ENCODE measurements at regions not wholly inside any gene's neighbourhood (a gene's known extent, or its start where the extent isn't known, plus 50 kb on each side); places are given as distances from the start of the nearest gene placed in this dataset.

DNA sequence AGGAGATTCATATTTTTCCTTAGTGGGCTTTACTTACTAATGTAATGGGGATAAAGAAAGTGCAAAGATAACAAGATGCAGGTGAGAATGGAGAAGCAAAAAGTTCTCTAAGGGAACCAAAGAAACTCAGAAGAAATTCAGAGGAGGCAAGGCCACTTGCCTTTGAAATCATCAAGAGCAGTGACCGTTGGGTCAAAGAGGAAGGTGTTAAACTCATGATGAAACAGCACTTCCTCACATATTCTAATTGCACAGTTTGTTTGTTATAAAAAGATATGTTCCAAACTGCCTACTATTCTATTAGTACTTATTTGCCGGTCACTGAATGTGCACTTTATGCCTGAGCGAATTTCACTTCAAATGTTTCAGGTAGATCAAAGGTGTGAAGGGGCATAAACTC, 975.1 kb downstream of the BCL11A start:
- TF ChIP-seq POLR2AphosphoS5 (IDR thresholded peaks at IDR 0.05) = no peak
- TF ChIP-seq, protein P1, sequence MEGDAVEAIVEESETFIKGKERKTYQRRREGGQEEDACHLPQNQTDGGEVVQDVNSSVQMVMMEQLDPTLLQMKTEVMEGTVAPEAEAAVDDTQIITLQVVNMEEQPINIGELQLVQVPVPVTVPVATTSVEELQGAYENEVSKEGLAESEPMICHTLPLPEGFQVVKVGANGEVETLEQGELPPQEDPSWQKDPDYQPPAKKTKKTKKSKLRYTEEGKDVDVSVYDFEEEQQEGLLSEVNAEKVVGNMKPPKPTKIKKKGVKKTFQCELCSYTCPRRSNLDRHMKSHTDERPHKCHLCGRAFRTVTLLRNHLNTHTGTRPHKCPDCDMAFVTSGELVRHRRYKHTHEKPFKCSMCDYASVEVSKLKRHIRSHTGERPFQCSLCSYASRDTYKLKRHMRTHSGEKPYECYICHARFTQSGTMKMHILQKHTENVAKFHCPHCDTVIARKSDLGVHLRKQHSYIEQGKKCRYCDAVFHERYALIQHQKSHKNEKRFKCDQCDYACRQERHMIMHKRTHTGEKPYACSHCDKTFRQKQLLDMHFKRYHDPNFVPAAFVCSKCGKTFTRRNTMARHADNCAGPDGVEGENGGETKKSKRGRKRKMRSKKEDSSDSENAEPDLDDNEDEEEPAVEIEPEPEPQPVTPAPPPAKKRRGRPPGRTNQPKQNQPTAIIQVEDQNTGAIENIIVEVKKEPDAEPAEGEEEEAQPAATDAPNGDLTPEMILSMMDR (IDR thresholded peaks at IDR 0.05) = no peak
- no peak for TF ChIP-seq POLR2A (IDR thresholded peaks at IDR 0.05)
- no peak for TF ChIP-seq EP300 (IDR thresholded peaks at IDR 0.05; ENCODE audit: low read depth)
- Histone ChIP-seq H3K27me3 (no peaks in the 10 kb centered on the region), H3K9me3 (no peaks in the 10 kb centered on the region), H3K36me3 (no peaks in the 10 kb centered on the region), H3K4me1 (no peaks in the 10 kb centered on the region), H3K27ac (no peak overlapping the region), H3K4me3 (no peak overlapping the region)
- WGBS, 2 donors (ENCODE audit: low coverage in 1 of 2) = 78 to 94% methylated on average over 3 of the region's 3 CpGs
- in situ Hi-C loops (cut with MboI; ENCODE audit: low pct_ligation_motif_present in 1 of 4, low pct_unique_long_range_greater_than_20kb in 1 of 4, low sequenced_read_pairs in 3 of 4) = no loop called here
- no peak for DNase-seq
- intact Hi-C loops (cut with DNase I; ENCODE audit: low total_unique reads) = no loop called here

DNA sequence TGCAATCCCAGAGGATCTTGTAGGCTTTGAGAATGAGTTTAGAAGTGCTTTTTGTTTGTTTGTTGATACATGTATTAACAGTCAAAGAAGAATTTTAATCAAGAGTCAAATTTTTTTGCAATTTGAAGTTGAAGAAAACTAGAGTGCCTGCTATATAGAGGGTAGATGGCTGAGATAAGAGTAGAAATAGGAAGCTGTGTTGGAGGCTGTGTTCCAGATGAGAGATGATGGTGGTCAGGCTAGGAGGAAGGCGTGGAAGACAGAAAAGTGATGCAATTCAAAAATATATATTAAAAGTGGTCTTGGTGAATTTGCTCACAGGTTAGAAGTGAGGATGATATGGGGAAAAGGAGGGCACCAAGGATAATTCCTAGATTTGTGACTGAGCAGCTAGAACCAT, 978.3 kb downstream of the BCL11A start:
- H3K36me3 ChIP-seq = no peaks in the 10 kb centered on the region
- no peak overlapping the region for H3K4me3 ChIP-seq
- intact Hi-C loops (cut with DNase I; ENCODE audit: low total_unique reads) = no loop called here
- no peak overlapping the region for H3K27ac ChIP-seq
- peaks cover 0 to 13% (median 0%) of the 10 kb centered on the region in 4 donors for H3K4me1 ChIP-seq
- in situ Hi-C loops (cut with MboI; ENCODE audit: low pct_ligation_motif_present in 1 of 4, low pct_unique_long_range_greater_than_20kb in 1 of 4, low sequenced_read_pairs in 3 of 4) = no loop called here
- 78 to 79% methylated on average over 1 of the region's 1 CpG for WGBS, 2 donors (ENCODE audit: low coverage in 1 of 2)
- no peak for DNase-seq
- TF ChIP-seq POLR2A (IDR thresholded peaks at IDR 0.05) (no peak), EP300 (IDR thresholded peaks at IDR 0.05; ENCODE audit: low read depth) (no peak), POLR2AphosphoS5 (IDR thresholded peaks at IDR 0.05) (no peak)
- TF ChIP-seq, protein P1 (IDR thresholded peaks at IDR 0.05) = no peak
- no peaks in the 10 kb centered on the region for H3K27me3 ChIP-seq
- no peaks in the 10 kb centered on the region for H3K9me3 ChIP-seq

DNA sequence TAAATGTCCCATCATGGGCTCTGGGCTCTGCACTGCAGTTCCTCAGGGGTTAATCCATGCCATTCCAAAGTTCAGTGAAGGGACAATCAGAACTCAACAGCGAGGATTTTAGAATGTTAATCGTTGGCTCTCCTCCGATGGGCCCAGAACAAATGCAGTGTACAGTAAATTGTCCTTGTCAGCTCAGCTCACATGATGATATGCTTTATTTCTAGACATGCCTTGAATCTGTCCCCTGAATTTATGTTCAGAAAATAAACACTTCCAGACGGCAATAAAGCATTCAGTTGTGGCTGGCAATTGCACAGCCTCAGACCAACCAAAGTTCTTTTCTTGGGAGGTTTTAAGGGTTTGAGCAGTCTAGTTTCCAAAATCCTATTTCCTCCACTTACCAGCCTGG, 981.2 kb downstream of the BCL11A start:
- no peak for DNase-seq
- Histone ChIP-seq H3K9me3 (no peaks in the 10 kb centered on the region), H3K36me3 (no peaks in the 10 kb centered on the region), H3K4me3 (no peak overlapping the region), H3K27ac (no peak overlapping the region), H3K4me1 (peaks cover 0 to 29% (median 6%) of the 10 kb centered on the region in 4 donors), H3K27me3 (no peaks in the 10 kb centered on the region)
- in situ Hi-C loops (cut with MboI; ENCODE audit: low pct_ligation_motif_present in 1 of 4, low pct_unique_long_range_greater_than_20kb in 1 of 4, low sequenced_read_pairs in 3 of 4) = no loop called here
- WGBS, 2 donors (ENCODE audit: low coverage in 1 of 2) = 27% methylated on average over 4 of the region's 4 CpGs; no CpG with 5 or more reads in 1 of the 2 donors
- no peak for TF ChIP-seq POLR2A (IDR thresholded peaks at IDR 0.05)
- no peak for TF ChIP-seq POLR2AphosphoS5 (IDR thresholded peaks at IDR 0.05)
- TF ChIP-seq, protein P1 (IDR thresholded peaks at IDR 0.05) = no peak
- TF ChIP-seq EP300 (IDR thresholded peaks at IDR 0.05; ENCODE audit: low read depth) = no peak
- intact Hi-C loops (cut with DNase I; ENCODE audit: low total_unique reads) = no loop called here

DNA sequence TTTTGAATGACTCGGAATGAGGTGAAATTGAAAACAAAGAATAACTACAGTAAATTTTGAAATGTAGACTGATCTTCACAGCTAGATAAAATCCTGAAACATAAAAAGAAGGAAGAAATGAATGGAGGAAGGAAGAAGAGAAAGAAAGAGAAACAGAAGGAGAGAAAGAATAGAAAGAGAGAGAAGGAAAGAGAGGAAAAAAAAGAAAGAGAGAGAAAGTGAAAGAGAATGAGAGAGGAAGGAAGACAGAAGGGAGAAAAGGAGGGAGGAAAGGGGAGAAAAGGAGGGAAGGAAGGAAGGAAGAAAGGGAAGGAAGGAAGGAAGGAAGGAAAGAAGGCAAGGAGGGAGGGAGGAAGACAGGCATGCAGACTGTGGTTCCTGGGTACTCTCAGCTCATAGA, 982.6 kb downstream of the BCL11A start:
- Histone ChIP-seq H3K36me3 (no peaks in the 10 kb centered on the region), H3K4me1 (peaks cover 0 to 34% (median 8%) of the 10 kb centered on the region in 4 donors), H3K27me3 (no peaks in the 10 kb centered on the region), H3K9me3 (no peaks in the 10 kb centered on the region), H3K4me3 (no peak overlapping the region), H3K27ac (no peak overlapping the region)
- WGBS, 2 donors (ENCODE audit: low coverage in 1 of 2) = 93 to 100% methylated on average over 1 of the region's 1 CpG
- TF ChIP-seq POLR2A (IDR thresholded peaks at IDR 0.05) = no peak
- TF ChIP-seq POLR2AphosphoS5 (IDR thresholded peaks at IDR 0.05) = no peak
- TF ChIP-seq, protein P1 (IDR thresholded peaks at IDR 0.05) = no peak
- TF ChIP-seq EP300 (IDR thresholded peaks at IDR 0.05; ENCODE audit: low read depth) = no peak
- in situ Hi-C loops (cut with MboI; ENCODE audit: low pct_ligation_motif_present in 1 of 4, low pct_unique_long_range_greater_than_20kb in 1 of 4, low sequenced_read_pairs in 3 of 4) = no loop called here
- intact Hi-C loops (cut with DNase I; ENCODE audit: low total_unique reads) = no loop called here
- no peak for DNase-seq

Measured in transverse colon (tissue), 4 donors.